Omental fat pad (tissue), 3 donors: ENCODE measurements at regions not wholly inside any gene's neighbourhood (a gene's known extent, or its start where the extent isn't known, plus 50 kb on each side); places are given as distances from the start of the nearest gene placed in this dataset.

ENCODE experiments used
- ATAC-seq: fragments of 150-250 bp; one replicate; pipeline ENCODE4 v1.9.1; 2016; ENCODE audit warnings: mild to moderate bottlenecking, moderate library complexity; ENCODE audit not compliant: low FRiP score
- DNase-seq: peaks from one replicate; pipeline ENCODE4 v3.0.0-alpha.2; 2019; ENCODE audit warnings: low spot score
- CTCF ChIP-seq, 3 donors: fragments of 450-650 bp; IDR thresholded peaks; one replicate each; pipeline ENCODE4 v1.5.1; 2016 to 2017; ENCODE audit warnings: antibody characterized with exemption in 3 of 3, mild to moderate bottlenecking in 3 of 3, moderate library complexity in 2 of 3

GRCh38 chr3:110470310-110470709, 601.3 kb upstream of the NECTIN3 start:
- TF ChIP-seq CTCF (IDR thresholded peaks at IDR 0.05), result no peak
- ATAC-seq (no peak), DNase-seq (no peak)

GRCh38 chr3:110473405-110473804, 598.2 kb upstream of the NECTIN3 start:
- TF ChIP-seq CTCF (IDR thresholded peaks at IDR 0.05), result no peak
- no peak for ATAC-seq
- DNase-seq, result no peak

- no peak for ATAC-seq
These were observed 597.2 kb upstream of the NECTIN3 start for GRCh38 chr3:110474397-110474796.

GRCh38 chr3:110478377-110479054, 593.1 kb upstream of the NECTIN3 start:
- no peak for ATAC-seq
- TF ChIP-seq CTCF (IDR thresholded peaks at IDR 0.05), result no peak
- no peak for DNase-seq

More at GRCh38 chr3:110474397-110474796, 597.2 kb upstream of the NECTIN3 start:
- TF ChIP-seq CTCF (IDR thresholded peaks at IDR 0.05), result no peak
- DNase-seq, result no peak

- TF ChIP-seq CTCF (IDR thresholded peaks at IDR 0.05), result no peak
- ATAC-seq, result no peak
- DNase-seq, result no peak
These were observed 591.9 kb upstream of the NECTIN3 start for GRCh38 chr3:110479731-110480130.

GRCh38 chr3:110485389-110485788, 586.2 kb upstream of the NECTIN3 start:
- DNase-seq (no peak), ATAC-seq (no peak)
- no peak for TF ChIP-seq CTCF (IDR thresholded peaks at IDR 0.05)

- DNase-seq (no peak), ATAC-seq (no peak)
- no peak for TF ChIP-seq CTCF (IDR thresholded peaks at IDR 0.05)
These were observed 583.8 kb upstream of the NECTIN3 start for GRCh38 chr3:110487840-110488239.
